ENCODE measurements at regions not wholly inside any gene's neighbourhood (a gene's known extent, or its start where the extent isn't known, plus 50 kb on each side); places are given as distances from the start of the nearest gene placed in this dataset.
A peak's percentile ranks its signal among the peaks of the same experiment; 100 is the strongest.
"Not testable (repeated sequence)": the region's sequence is repeated elsewhere in the genome, so short reads cannot be mapped to it uniquely, and the experiment has no call there.

DNA sequence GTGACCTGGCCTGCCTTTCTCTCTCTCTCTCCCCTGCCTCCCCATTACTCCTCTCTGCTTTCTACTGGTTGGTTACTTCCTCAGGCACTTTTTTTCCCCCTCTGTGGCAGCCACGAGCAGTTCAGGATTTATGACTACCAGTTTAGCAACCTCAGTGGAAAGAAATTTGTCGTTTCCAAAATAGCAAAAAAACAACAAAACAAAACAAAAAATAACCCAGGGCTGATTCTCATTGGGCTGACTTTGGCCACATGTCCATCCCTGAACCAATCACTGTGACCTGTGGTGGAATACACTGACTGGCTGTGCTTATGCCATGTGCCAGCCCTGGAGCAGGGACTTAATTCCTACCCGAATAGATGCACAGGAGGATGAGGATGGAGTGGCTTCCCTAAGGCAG lies 137.4 kb downstream of the TFAP2C start:
- no peak for DNase-seq (ENCODE audit: low read depth in 2 of 2)

DNA sequence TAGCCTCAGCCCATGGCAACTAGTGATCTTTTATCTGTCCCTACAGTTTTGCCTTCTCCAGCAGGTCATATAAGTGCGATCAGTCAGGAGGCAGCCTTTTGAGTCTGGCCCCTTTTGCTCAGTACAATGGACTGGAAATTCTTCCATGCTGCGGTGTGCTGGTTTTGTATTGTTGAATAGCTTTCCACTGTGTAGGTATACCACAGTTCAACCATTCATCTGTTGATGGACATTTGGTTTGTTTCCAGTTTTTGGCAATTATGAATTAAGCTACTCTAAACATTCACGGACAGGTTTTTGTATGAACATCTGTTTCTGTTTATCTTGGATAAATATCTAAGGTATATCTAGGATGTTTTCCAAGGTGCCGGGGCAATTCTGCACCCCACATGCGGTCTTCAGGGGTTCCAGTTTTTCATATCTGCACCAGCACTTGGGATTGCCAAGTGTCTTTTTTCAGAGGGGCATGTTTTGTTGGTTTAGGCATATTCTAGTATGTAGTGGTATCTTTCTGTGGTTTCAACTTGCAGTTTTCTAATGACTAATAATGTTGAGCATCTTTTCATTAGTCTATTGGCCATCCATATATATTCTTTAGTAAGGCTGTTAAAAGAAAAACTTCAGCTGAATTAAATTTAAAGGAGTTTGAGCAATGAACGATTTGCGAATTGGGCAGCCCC lies 141.0 kb downstream of the TFAP2C start:
- DNase-seq (ENCODE audit: low read depth in 2 of 2), result no peak

DNA sequence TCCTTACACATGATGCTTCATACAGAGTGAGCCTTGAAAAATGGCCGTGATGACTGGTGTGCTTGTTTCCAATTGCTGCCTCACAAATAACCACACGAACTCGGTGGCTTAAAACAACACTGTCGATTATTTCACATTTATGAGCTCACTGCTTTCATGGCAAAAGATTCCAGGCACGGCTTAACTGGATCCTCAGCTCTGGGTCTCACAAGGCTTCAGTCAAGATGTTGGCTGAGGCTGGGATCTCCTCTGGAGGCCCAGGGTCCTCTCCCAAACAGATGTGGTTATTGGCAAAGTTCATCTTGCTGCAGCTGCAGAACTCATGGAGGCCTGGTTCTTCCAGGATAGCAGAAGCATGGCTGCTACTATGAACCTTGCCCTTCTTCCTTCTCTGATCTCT lies 144.6 kb downstream of the TFAP2C start:
- DNase-seq (ENCODE audit: low read depth in 2 of 2), result no peak

DNA sequence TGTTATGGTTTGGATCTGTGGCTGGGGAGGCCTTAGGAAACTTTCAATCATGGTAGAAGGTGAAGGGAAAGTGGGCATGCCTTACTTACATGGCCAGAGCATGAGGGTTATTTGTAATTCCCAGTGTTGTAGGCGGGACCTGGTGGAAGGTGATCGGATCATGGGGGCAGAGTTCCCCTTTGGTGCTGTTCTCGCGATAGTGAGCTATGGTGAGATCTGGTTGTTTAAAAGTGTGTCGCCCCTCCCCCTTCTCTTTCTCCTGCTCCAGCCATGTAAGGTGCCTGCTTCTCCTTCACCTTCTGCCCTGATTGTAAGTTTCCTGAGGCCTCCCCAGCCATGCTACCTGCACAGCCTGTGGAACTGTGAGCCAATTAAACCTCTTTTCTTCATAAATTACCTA lies 145.8 kb downstream of the TFAP2C start:
- no peak for DNase-seq (ENCODE audit: low read depth in 2 of 2)

DNA sequence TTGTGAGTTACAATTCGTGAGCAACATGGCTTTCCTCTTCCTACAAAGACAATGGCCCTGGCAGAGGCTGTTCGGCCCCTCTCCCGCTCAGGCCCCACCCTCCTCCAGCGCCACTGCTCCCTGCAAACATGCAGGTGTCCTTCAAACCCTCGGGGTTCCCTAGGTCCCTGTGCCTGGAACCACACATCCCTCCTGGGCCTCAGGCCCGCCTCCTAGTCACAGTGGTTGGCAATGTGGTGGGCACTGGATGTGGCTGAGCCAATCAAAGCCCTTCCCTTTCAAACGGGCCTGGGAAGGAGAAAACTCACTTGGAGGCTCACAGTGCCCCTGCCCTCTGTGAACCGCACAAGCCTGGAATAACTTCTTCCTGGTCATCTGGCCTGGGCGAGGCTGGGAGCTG lies 147.2 kb downstream of the TFAP2C start:
- no peak for DNase-seq (ENCODE audit: low read depth in 2 of 2)

DNA sequence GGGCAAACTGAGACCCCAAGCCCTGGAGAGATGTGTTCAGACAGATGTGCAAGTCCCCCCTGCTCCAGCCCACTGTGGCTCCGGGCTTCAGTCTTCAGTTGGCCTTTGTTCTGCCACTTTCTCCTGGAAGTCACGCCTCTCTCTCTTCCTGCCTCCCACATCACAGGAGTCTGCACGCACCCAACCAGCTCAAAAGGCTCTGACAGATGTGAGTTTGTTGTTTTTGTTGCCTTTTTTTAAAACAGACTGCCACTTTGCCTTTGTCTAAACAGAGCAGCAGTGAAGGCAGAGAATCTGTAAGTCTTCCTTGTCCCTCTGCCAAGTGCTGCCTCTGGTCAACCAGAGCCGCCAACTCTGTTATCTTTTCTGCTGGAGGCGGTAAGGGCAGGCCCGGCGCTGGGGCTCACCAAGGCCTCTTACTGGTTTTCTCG lies 149.7 kb downstream of the TFAP2C start:
- peak in 1 of 2 donors; percentile 3 for DNase-seq (ENCODE audit: low read depth in 2 of 2)

DNA sequence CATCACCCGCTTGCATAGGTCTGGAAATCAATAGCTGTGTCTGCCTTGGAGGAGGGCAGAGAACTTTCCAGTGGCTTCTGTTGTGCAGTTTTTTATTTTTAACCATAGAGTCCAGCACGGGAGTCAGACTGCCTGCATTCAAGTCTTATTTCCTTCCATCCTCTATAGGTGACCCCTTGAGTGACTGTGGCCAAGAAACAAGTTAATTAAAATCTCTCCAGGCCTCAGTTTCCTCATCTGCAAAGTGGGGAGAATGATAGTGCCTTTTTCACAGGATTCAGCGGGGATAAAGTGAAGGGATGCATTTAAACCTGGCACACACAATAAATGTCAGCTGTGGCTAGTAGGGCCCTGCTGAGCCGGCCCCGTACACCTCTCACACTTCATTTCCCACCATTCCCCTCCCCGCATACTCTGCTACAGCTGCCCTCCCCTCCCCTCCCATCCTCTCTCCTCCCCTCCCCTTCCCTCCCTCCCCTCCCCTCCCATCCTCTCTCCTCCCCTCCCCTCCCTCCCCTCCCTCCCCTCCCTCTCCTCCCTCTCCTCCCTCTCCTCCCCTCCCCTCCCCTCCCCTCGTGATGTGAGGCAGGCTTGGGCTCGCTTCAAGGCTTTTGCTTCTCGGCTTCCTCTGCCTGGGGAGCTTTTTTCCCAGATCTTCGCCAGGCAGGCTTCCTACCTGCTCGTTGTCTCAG lies 150.5 kb downstream of the TFAP2C start:
- DNase-seq (ENCODE audit: low read depth in 2 of 2), result no peak

DNA sequence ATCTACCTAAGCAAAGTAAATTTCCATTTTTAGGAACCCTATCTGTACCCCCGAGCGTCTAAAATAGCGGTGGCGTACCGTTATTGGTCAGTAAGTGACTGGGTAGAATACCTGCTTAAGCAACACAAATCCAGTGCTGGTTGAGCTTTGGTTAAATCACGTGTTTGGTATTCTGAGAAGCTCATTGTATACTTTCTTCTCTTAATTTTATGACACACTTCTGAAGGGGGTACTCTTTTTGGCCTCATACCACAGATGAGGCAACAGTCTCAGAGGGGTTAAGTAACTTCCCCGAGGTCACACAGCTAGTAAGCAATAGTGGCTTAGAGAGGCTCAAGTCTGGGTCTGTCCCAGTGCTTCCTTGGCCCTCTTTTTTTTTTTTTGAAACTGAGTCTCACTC lies 151.2 kb downstream of the TFAP2C start:
- no peak for DNase-seq (ENCODE audit: low read depth in 2 of 2)

DNA sequence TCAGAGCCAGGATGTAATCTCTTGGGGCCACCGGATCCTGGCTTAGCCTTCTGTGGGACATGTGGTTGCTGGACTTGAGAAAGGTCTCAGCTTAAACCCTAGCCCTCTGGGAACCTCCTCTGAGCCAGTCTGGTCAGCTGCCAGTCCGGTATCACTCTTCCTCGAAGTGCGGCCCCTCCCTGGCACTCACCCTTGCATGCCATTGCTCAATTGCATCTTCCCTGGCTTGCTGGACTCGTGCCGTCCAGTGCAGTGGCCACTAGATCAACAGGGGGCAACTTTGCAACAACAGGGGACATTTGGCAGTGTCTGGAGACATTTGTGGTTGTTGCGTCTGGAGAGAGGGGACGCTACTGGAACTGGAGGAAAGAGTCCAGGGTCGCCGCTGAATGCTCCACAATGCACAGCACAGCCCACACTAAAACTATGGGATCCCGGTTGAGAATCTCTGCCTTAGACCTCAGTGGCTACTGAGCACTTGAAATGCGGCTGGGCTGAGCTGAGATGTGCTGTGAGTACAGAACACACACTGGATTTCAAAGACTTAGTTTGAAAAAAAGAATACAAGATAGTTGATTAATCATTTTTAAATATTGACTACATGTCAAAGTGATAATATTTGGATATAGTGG lies 152.1 kb downstream of the TFAP2C start:
- DNase-seq (ENCODE audit: low read depth in 2 of 2), result no peak

DNA sequence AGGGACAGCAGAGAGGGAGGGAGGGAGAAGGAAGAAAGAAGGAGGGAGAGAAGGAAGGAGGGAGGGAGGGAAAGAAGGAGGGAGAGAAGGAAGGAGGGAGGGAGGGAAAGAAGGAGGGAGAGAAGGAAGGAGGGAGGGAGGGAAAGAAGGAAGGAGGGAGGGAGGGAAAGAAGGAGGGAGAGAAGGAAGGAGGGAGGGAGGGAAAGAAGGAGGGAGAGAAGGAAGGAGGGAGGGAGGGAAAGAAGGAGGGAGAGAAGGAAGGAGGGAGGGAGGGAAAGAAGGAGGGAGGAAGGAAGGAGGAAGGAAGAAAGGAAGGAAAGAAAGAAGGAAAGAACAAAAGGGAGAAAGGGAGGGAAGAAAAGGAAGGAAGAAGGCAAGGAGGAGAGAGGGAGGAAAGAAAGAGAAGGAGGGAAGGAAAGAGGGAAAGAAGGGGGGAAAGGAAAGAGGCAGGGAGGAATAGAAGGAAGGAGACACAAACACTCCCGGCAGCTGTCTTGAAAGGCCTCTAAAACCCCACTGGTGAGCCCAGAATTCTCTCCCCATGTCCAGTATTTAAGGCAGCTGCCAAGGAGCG lies 153.0 kb downstream of the TFAP2C start:
- not testable (repeated sequence) for DNase-seq (ENCODE audit: low read depth in 2 of 2)

DNA sequence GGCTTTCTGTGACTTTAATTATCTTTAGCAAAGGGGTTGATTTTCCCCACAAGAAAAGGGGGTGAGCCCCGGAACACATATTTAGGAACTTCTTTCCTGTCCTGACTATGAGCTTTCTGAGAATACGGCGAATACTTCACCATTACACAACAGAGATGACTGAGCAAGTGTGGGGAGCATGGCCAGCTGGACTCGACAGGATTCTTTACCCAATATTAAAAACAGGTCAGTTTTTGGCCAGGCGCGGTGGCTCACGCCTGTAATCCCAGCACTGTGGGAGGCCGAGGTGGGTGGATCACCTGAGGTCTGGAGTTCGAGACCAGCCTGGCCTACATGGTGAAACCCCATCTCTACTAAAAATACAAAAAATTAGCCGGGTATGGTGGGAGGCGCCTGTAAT lies 153.7 kb downstream of the TFAP2C start:
- DNase-seq (ENCODE audit: low read depth in 2 of 2), result not testable (repeated sequence)

DNA sequence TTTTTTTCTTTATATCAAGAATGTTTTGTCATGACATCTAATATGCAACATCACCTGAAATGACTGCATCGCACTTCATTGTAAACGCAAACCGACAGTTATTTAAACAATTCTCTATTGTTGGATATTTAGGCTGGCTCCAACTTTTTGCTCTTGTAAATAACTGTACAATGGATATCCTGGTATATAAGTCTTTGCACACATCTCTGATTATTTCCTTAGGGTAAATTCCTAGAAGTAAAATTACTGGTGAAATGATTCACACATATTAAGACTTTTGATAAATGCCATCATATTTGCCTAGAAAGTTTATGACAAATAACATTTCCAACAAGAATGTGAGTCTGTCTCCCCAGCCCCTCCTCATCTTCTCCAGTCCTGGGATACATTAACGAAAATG lies 154.7 kb downstream of the TFAP2C start:
- DNase-seq (ENCODE audit: low read depth in 2 of 2), result no peak

DNA sequence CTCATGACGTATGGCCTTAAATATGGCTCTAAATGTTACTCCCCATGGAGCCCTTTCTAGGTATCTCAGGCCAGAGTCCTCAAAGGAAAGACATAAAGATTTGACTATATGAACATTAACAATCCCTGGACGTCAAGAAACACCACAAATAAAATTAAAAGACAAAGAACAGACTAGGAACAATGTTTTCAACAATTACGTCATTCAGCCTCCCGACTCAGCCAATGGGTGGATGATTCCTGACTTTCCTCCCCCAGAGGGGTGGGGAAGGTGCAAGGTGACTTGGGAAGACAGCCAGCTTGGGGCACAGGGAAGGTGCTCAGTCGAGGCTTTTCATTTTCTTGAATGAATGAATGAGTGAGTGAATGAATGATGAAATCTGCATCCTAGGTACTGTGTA lies 157.4 kb downstream of the TFAP2C start:
- DNase-seq (ENCODE audit: low read depth in 2 of 2), result no peak

DNA sequence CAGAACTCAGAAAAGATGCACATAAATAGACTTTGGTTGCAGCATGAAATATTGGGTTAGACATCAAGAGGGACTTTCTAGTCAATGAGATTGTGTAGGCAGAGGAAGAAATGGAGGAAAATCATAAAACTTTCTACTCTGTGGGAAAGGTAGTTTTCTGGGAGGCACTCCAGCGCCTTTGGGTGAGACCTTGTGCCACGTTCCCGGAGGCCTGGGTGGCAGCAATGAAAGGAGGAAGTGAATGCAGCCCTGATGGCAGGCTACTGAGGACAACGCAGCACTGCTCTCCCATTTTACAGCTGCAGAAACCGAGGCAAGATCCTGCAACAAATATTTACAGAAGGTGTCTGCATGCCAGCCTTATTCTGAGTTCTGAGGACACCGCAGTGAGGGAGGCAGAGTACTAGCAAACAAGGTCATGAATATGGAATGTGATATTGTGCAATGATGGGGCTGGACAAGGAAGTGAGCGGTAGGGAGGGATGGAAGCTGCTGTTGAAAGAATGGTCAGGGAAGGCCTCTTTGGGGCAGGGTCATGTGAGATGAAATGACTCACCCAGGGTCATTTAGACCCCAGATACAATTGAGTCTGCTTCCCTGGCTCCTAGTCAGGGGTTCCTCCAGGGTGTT lies 159.1 kb downstream of the TFAP2C start:
- DNase-seq (ENCODE audit: low read depth in 2 of 2), result peak; percentile 12 to 35

DNA sequence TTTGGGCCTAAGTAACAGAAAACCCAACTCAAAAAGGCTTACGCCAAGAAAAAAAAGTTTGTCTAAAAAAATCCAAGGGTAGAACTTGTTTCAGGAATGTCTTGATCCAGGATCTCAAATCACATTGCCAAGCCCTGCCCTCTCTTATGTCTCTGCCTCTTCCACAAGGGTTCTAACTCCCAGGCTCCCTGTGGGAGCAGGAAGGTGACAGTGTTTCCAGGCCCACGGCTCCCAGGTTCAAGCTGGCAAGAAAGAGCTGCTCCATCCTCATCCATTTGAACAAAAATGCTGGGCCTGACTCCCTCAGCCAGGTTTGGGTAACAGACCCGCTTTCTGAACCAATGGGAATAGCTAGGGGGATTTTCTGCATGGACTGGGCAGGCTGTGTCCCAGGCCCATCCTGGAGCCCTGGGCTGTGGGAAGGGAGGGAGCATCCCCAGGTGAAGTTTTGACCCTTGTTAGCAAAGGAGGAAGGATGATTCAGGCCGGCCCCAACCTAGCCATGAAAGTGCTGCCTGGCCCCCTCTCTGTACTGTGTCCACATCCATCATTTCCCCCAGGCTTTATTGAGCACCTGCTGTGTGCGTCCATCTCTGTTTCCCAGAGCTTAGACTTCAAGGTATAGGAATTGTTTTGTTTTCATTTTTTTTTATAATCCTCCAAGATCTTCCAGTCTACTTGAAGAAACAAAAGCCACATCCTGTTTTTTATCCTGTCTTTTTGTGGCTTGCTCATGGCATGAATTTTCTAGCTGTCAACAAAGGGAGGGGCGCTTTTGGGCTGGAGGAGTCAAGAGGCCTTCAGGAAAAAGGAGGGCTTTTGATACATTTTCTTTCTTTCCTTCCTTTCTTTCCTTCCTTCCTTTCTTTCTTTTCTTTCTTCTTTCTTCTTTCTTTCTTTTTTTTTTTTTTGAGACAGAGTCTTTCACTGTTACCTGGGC lies 159.8 kb downstream of the TFAP2C start:
- DNase-seq (ENCODE audit: low read depth in 2 of 2), result no peak

DNA sequence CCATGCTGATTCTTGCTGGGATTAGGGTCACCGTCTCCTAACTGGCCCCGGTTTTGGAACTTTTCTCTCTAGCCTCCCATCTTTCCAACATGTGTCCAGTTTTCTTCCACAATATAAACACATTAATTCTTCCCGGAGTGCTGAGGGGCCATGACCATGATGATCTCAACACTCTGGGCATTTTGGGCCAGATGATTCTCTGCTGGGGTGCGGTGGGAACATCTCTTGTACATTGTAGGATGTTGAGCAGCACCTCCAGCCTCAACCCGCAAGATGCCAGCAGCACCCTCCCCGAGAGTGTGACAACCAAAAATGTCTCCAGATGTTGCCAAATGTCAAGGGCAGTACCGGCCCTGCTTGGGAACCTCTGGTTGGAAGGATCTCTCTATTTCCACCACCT lies 164.8 kb downstream of the TFAP2C start:
- no peak for DNase-seq (ENCODE audit: low read depth in 2 of 2)

DNA sequence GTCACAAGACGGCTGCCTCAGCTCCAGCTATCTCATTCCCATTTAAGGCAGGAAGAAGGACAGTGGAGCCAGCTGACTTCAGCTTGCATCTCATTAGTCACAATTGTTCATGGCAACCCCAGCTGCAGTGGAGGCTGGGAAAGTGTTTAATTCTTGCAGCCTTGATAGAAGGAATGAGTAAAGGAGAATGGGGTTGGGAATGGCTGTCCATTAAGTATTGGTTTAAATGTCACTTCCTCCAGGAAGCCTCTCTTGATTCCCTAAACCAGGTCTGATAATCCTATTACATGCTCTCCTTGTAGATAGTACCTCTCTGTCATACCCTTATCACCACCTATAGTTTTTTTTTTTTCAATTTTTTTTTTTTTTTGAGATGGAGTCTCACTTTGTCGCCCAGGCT lies 166.4 kb downstream of the TFAP2C start:
- no peak for DNase-seq (ENCODE audit: low read depth in 2 of 2)

DNA sequence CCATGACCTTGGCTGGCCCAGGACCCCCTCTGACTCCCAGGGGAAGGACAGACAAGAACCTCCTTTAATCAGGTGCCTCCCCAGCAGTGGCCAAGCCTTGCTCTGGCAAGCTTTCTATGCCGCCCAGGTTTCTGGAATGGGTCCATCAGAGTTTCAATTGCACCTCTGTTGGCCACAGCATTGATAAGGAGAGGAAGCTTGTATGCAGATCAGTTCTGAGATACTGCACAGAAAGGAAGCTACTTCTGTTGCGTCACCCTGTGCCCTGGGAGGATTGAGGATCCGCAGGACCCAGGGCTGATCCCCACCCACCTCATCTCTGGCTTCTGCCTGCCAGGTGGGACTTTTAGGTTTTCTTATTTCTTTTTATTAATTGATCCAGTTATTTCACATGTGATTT lies 167.2 kb downstream of the TFAP2C start:
- DNase-seq (ENCODE audit: low read depth in 2 of 2), result no peak

DNA sequence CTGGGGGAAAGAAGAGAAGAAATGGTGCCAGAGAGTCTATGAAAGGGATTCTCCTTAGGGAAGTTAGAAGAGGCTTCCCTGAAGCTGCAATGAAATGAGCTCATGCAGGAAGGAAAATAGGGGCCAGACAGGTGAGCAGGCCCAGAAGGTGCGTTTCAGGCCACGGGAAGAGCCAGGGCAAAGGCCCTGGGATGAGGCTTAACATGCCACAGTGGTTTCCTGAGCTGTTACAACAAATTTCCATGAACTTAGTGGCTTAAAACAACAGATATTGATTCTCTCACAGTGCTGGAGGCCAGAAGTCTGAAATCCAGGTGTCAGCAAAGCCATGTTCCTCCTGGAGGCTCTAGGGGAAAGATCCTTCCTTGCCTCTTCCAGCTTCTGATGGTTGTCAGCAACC lies 167.9 kb downstream of the TFAP2C start:
- no peak for DNase-seq (ENCODE audit: low read depth in 2 of 2)

DNA sequence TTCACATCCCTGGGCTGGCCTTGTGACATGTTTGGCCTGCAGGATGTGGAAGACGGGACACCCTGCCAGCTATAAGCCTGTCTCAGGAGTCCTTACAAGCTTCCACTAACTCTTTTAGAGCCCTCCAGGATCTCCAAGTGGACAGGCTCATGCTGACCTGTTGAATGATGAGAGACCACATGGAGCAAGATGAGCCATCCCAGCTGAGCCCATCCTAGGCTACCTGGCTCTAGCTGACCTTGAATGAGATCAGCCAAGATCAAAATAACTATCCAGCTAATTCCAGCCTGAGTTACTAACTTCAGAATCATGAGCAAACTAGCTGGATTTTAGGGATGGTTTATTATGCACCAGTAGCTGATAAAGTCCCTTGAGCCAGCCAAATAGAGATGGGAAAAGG lies 169.5 kb downstream of the TFAP2C start:
- no peak for DNase-seq (ENCODE audit: low read depth in 2 of 2)

DNA sequence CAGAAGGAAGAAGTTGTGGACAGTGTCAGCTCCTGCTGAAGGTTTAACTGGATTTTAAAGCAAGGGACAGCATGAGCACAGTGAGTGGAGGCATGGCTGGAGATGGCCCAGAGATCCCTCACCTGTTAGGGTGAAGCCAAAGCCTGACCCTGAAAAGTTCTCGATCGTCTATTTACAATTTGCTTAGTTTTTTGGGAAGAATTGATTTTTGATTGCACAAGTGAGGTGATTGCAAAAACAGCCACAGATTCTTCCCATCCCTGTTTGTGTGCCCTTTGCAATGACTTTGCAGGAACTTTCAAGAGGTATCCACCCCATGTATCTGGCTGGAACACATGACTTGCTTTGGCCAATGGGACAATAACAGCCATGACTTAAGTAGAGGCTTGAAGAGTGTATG lies 170.1 kb downstream of the TFAP2C start:
- no peak for DNase-seq (ENCODE audit: low read depth in 2 of 2)
